WTC11 (cell line): ENCODE measurements at regions not wholly inside any gene's neighbourhood (a gene's known extent, or its start where the extent isn't known, plus 50 kb on each side); places are given as distances from the start of the nearest gene placed in this dataset.
"Not testable (repeated sequence)": the region's sequence is repeated elsewhere in the genome, so short reads cannot be mapped to it uniquely, and the experiment has no call there.

Experiments used
- ATAC-seq: fragments of 200-7000 bp; cut with Tn5 transposase; 2 replicates; pipeline ENCODE4 v1.10.0; 2021; ENCODE audit warnings: mild to moderate bottlenecking, moderate library complexity
- CTCF ChIA-PET: fragments of 300-600 bp; sonication (Branson Sonifier 250); formaldehyde crosslinking; loops from one replicate; lab custom pipeline; 2021; ENCODE audit warnings: antibody characterized with exemption; lab: Charles Lee
- POLR2A ChIA-PET: fragments of 350-600 bp; sonication (Branson Sonifier 250); formaldehyde crosslinking; loops from one replicate; lab custom pipeline; 2021; ENCODE audit warnings: antibody characterized with exemption; lab: Charles Lee
- DNase-seq: peaks from one replicate; pipeline ENCODE4 v3.0.0; 2021; ENCODE audit warnings: low spot score
- H3K27ac Mint-ChIP-seq: 2 replicates; pipeline ENCODE4 v1.8.0; 2021; ENCODE audit warnings: mixed read lengths
- H3K27me3 Mint-ChIP-seq: 2 replicates; pipeline ENCODE4 v1.8.0; 2021; ENCODE audit warnings: low read depth, mild to moderate bottlenecking, moderate library complexity, mixed read lengths
- H3K36me3 Mint-ChIP-seq: 2 replicates; pipeline ENCODE4 v1.8.0; 2021; ENCODE audit warnings: mixed read lengths
- H3K4me1 Mint-ChIP-seq: 2 replicates; pipeline ENCODE4 v1.8.0; 2022; ENCODE audit warnings: mixed read lengths
- H3K4me3 Mint-ChIP-seq: 2 replicates; pipeline ENCODE4 v1.8.0; 2021; ENCODE audit warnings: mild to moderate bottlenecking, moderate library complexity, mixed read lengths
- H3K9me3 Mint-ChIP-seq: 2 replicates; pipeline ENCODE4 v1.8.0; 2021; ENCODE audit warnings: mixed read lengths
- ATF3 ChIP-seq: sonication (generic); formaldehyde crosslinking; conservative IDR thresholded peaks from 2 replicates; pipeline ENCODE4 v1.8.1; 2022; ENCODE audit warnings: mild to moderate bottlenecking, missing genetic modification reagents
- CREM ChIP-seq: sonication (generic); formaldehyde crosslinking; IDR thresholded peaks from 2 replicates; pipeline ENCODE4 v1.8.1; 2022; ENCODE audit warnings: mild to moderate bottlenecking, missing genetic modification reagents, moderate library complexity
- ESRRA ChIP-seq: sonication (generic); formaldehyde crosslinking; IDR thresholded peaks from 2 replicates; pipeline ENCODE4 v1.8.1; 2022; ENCODE audit warnings: mild to moderate bottlenecking, missing genetic modification reagents, borderline replicate concordance
- FOXK1 ChIP-seq: sonication (generic); formaldehyde crosslinking; IDR thresholded peaks from 2 replicates; pipeline ENCODE4 v1.8.0; 2022; ENCODE audit warnings: mild to moderate bottlenecking, moderate library complexity, missing genetic modification reagents
- GABPB1 ChIP-seq: sonication (generic); formaldehyde crosslinking; IDR thresholded peaks from 2 replicates; pipeline ENCODE4 v1.8.1; 2023; ENCODE audit warnings: mild to moderate bottlenecking, missing genetic modification reagents
- GTF2I ChIP-seq: fragments of 250-450 bp; sonication (Bioruptor Pico); conservative IDR thresholded peaks from 2 replicates; pipeline ENCODE4 v1.4.0; 2021; ENCODE audit warnings: mild to moderate bottlenecking
- HMGA2 ChIP-seq: fragments of 250-450 bp; sonication (Bioruptor Pico); IDR thresholded peaks from 2 replicates; pipeline ENCODE4 v1.4.0; 2021; ENCODE audit warnings: mild to moderate bottlenecking, moderate library complexity
- NR1H2 ChIP-seq: sonication (generic); formaldehyde crosslinking; IDR thresholded peaks from 2 replicates; pipeline ENCODE4 v1.9.0; 2021; ENCODE audit warnings: mild to moderate bottlenecking, moderate library complexity, missing genetic modification reagents
- PREB ChIP-seq: sonication (generic); formaldehyde crosslinking; IDR thresholded peaks from 2 replicates; pipeline ENCODE4 v1.8.1; 2022; ENCODE audit warnings: mild to moderate bottlenecking, missing genetic modification reagents, moderate library complexity, borderline replicate concordance
- ZBTB43 ChIP-seq: sonication (generic); formaldehyde crosslinking; IDR thresholded peaks from 2 replicates; pipeline ENCODE4 v1.8.1; 2023; ENCODE audit warnings: mild to moderate bottlenecking, missing genetic modification reagents
- ZNF263 ChIP-seq: sonication (generic); formaldehyde crosslinking; IDR thresholded peaks from 2 replicates; pipeline ENCODE4 v1.8.1; 2022; ENCODE audit warnings: low read depth, mild to moderate bottlenecking, moderate library complexity, missing genetic modification reagents
- ZNF396 ChIP-seq: fragments of 250-450 bp; sonication (Bioruptor Pico); IDR thresholded peaks from 2 replicates; pipeline ENCODE4 v1.8.0; 2021; ENCODE audit warnings: mild to moderate bottlenecking, moderate library complexity, borderline replicate concordance
- ZNF512 ChIP-seq: sonication (generic); formaldehyde crosslinking; IDR thresholded peaks from 2 replicates; pipeline ENCODE4 v1.8.1; 2022; ENCODE audit warnings: missing genetic modification reagents, borderline replicate concordance
- ZNF532 ChIP-seq: fragments of 250-450 bp; sonication (Bioruptor Pico); IDR thresholded peaks from 2 replicates; pipeline ENCODE4 v1.9.0; 2021; ENCODE audit warnings: mild to moderate bottlenecking, borderline replicate concordance
- ZSCAN18 ChIP-seq: fragments of 250-450 bp; sonication (Bioruptor Pico); IDR thresholded peaks from 2 replicates; pipeline ENCODE4 v2.1.2; 2022; ENCODE audit warnings: mild to moderate bottlenecking, moderate library complexity

GRCh38 chr9:30065888-30066287 lies 2318.6 kb upstream of the ACO1 start (continued):
- TF ChIP-seq ZBTB43 (no peak), CREM (CRISPR knock-in tag) (no peak), ZNF263 (CRISPR knock-in tag) (no peak), FOXK1 (CRISPR knock-in tag) (no peak), NR1H2 (CRISPR knock-in tag) (no peak), GTF2I (CRISPR knock-in tag) (no peak)

- DNase-seq, H3K4me1 Mint-ChIP-seq, H3K9me3 Mint-ChIP-seq, H3K4me3 Mint-ChIP-seq, H3K36me3 Mint-ChIP-seq, ATAC-seq, CTCF ChIA-PET, POLR2A ChIA-PET, H3K27ac Mint-ChIP-seq, H3K27me3 Mint-ChIP-seq: not testable (repeated sequence)
Observed at GRCh38 chr9:30069236-30069635, 2315.2 kb upstream of the ACO1 start.

- Mint-ChIP-seq H3K4me3 (no peak overlapping the region), H3K9me3 (peaks cover 20% of the 10 kb centered on the region)
- TF ChIP-seq PREB (CRISPR knock-in tag) (no peak), ATF3 (CRISPR knock-in tag) (no peak), ZSCAN18 (CRISPR knock-in tag) (no peak), ZNF396 (no peak)
- TF ChIP-seq, all 79 proteins: peak for 0
- CTCF ChIA-PET = interaction anchor here (0.6 kb wide), 1 partner anchor 102 kb away, joined by 4 read pairs; no protein-coding TSS in a partner anchor
- DNase-seq (no peak), ATAC-seq (no peak)
- H3K27me3 Mint-ChIP-seq = no peaks in the 10 kb centered on the region
- no peak overlapping the region for H3K27ac Mint-ChIP-seq
- POLR2A ChIA-PET = no interaction called here
- H3K36me3 Mint-ChIP-seq = no peaks in the 10 kb centered on the region
- H3K4me1 Mint-ChIP-seq = peaks cover 2% of the 10 kb centered on the region; the same call in 1 of the 2 replicates
Observed at GRCh38 chr9:30075022-30075421, 2309.4 kb upstream of the ACO1 start.

- peaks cover 2% of the 10 kb centered on the region; the same call in 1 of the 2 replicates for H3K4me1 Mint-ChIP-seq
- no peak overlapping the region for H3K27ac Mint-ChIP-seq
- DNase-seq = no peak
- H3K4me3 Mint-ChIP-seq = no peak overlapping the region
- no peaks in the 10 kb centered on the region for H3K27me3 Mint-ChIP-seq
- H3K36me3 Mint-ChIP-seq = no peaks in the 10 kb centered on the region
- TF ChIP-seq HMGA2 = no peak
- TF ChIP-seq FOXK1 (CRISPR knock-in tag) = no peak
- no peak for TF ChIP-seq GABPB1 (CRISPR knock-in tag)
- no peak for TF ChIP-seq ZNF512 (CRISPR knock-in tag)
- no peak for TF ChIP-seq ESRRA (CRISPR knock-in tag)
- no peak for TF ChIP-seq ZNF532 (CRISPR knock-in tag)
- H3K9me3 Mint-ChIP-seq = peaks cover 20% of the 10 kb centered on the region
- POLR2A ChIA-PET = no interaction called here
- no peak for ATAC-seq
- CTCF ChIA-PET = no interaction called here
Observed at GRCh38 chr9:30075451-30076199, 2308.8 kb upstream of the ACO1 start.
